UCSD-AML1 (cell line): ENCODE measurements at regions not wholly inside any gene's neighbourhood (a gene's known extent, or its start where the extent isn't known, plus 50 kb on each side); places are given as distances from the start of the nearest gene placed in this dataset.

Experiments
- DNase-seq: peaks from one replicate; lab custom pipeline; 2025; ENCODE audit not compliant: unreplicated experiment; lab: John Stamatoyannopoulos, UW

GRCh38 chr9:126151686-126152134 is 174.9 kb upstream of the MVB12B start:
- no peak for DNase-seq

GRCh38 chr9:126152622-126153362 is 173.8 kb upstream of the MVB12B start:
- DNase-seq = no peak

DNA sequence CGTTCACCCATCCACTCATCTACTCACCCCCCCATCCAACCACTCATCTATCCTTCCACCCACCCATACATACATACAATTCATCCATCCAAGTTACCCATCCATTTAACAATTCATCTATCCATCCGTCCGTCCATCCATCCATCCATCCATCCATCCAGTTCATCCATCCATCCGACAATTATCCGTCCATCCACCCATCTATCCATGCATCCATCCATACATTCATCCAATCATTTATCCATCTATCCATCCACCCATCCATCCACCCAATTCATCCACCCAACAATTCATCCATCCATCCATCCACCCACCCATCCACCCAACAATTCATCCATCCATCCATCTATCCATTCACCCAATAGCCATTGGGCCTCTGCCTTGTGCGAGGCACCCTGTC is 173.2 kb upstream of the MVB12B start:
- no peak for DNase-seq

- DNase-seq = no peak
These were observed 172.3 kb upstream of the MVB12B start for GRCh38 chr9:126154182-126154827.

- no peak for DNase-seq
These were observed 171.8 kb upstream of the MVB12B start for GRCh38 chr9:126154869-126155268.

GRCh38 chr9:126155756-126156664 is 170.6 kb upstream of the MVB12B start:
- DNase-seq = no peak

- DNase-seq = no peak
These were observed 169.7 kb upstream of the MVB12B start for GRCh38 chr9:126156898-126157297.

DNA sequence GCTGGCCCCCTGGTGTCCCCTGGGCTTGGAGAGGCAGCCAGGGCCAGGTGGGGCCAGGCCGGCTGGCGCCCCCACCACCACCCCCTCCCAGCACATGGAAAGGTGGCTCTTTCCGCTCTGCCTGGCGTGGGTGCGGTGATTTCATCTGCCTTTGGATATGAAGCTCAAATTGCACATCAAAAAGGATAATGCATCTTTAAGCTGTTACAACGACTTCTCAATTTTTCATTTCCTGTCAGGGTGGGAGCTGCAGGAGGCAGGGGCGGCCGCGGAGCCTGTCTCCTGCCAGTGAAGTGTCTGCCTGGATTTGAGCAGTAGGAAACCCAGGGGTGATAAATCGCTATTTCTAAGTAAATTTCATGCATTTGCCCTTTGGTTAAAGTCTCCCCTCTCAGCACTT is 169.2 kb upstream of the MVB12B start:
- DNase-seq = no peak

DNA sequence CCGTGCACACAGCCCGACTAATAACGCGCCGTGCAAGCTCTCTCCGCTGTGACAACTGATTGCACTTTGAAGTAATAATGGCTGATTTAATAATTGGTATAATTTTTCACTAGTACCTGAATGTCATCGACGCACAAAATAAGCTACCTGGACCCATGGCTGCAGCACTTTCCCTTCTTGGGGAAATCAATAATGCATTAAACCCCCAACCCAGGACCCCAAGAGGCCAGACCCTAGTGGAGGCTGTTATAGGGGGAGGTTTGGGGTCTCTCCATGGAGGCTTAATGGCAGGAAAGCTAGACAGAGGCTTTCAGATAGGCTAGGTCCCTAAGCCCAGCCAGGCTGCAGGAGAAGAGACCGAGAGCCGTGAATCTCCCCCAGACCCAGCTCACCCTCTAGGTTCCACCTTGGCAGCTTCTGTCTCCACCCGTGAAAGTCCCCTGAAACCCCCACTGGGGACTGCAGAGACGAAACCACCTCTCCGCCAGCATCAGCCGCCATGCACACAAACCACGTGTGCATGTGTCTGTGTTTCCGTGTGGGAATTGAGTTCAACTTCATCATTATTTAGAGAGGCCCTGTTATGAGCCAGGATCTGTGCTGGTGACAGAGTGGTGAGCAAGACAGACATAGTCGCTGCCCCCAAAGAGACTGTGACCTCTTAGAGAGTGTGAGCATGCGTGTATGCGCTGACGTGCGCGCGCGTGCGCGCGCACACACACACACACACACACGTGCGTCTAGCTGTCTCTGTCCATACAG is 168.6 kb upstream of the MVB12B start:
- no peak for DNase-seq

DNA sequence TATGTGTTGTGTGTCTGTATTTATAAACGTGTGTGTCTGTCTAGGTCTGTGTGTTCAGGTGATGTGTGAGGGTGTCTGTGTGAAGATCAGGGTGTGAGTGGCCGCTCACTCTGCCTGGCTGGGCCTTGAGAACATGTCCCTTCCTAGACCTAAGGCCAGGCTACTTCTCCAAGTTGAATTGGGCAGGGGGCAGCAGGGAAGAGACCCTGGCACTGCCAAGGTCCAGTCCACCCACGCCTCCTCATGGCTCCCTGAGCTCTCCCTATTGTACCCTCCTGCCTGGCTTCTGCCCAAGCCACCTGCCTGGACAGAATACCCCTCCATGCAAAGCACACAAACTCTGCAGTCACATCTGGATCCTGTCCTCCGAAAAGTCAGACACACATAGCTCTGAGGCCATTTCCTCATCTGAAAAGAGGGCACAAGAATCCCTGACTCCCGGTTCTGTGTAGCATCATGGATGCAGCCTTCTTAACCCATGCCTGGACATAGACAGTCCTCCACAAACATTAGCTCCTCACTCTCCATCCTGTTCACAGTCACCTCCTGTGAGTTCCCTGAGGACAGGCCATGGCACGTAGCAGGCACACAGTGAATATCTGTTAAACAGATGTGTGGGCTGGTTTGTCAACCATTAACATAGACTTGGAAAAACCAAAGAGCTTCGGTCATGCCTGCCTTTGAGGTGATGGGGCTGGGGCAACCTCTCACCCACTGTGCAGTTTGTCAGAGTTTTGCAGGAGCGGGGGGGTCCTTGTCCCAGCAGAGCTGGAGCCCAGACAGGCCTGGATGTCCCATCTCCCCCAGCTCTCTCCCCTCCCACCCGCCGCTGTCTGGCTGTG is 167.8 kb upstream of the MVB12B start:
- DNase-seq = no peak

DNA sequence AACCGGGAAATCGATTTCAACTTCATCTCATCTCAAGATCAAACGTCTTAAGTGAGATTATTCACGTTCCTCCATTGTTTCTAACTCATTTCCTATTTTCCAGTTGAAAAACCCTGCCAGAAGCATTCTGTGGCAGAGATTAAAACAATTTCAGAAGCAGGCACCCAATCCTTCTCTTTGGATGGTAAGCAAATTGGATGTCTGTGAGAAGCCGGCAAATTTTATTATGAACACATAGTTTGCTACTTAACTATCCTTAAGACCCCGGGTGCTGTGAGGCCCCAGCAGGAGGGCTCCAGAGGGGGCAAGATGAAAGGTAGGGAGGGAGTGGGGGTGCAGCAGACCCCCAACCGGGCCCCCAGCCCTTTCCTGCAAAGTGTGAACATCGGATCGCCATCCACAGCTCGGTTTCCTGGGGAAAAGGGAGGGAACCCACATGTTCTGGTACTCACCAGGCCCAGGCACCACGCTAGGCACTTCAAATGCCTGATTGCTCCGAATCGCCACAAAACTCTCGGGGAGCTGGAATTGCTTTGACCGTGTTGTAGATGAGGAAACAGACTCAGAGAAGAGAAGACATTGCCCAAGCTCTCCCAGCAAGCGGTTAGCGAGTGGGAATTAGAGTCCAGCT is 167.1 kb upstream of the MVB12B start:
- no peak for DNase-seq

DNA sequence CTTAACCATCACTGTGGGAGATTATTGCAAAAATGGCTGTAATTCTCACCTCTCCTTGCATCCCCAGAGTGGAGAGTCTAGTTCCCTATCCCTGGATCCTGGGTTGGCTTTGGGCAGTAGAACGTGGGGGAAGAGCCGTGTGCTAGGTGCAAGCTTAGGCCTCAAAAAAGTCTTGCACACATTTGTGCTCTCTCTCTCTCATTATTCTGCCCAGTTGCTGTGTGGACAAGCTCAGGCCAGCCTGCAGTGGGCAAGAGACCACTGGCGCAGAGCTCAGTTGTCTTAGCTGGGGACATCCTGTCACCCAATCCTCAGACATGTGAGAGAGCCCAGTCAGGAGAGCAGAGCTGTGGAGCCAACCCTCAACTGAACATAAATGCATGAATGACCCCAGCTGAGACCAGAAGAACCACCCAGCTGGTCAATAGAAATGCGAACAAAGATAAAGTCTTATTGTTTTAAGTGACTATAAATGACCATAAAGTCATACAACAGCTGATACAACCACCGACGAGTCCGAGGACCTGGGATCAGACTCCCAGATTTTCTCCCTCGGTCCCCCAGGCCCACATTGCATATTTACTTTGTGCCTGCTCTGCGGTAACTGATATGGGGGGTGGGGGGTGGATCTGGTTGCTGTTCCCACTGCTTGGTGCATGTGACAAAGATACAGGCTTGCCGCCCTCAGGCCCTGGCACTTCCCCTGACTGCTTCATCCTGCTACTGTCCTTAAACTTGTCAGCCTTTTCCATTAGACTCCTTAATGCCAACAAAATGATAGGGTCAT is 166.4 kb upstream of the MVB12B start:
- DNase-seq = no peak

DNA sequence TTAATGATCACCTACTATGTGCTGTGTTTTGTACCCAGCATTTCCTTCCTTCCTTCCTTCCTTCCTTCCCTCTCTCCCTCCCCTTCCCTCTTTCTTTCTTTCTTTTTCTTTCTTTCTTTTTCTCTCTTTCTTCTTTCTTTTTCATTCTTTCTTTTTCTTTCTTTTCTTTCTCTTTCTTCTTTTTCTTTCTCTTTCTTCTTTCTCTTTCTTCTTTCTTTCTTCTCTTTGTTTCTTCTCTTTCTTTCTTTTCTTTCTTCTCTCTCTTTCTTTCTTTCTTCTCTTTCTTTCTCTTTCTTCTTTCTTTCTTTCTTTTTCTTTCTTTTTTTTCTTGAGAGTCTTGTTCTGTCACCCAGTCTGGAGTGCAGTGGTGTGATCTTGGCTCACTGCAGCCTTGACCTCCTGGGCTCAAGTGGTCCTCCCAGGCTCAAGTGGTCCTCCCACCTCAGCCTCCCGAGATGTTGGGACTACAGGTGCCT is 165.7 kb upstream of the MVB12B start:
- DNase-seq = no peak

DNA sequence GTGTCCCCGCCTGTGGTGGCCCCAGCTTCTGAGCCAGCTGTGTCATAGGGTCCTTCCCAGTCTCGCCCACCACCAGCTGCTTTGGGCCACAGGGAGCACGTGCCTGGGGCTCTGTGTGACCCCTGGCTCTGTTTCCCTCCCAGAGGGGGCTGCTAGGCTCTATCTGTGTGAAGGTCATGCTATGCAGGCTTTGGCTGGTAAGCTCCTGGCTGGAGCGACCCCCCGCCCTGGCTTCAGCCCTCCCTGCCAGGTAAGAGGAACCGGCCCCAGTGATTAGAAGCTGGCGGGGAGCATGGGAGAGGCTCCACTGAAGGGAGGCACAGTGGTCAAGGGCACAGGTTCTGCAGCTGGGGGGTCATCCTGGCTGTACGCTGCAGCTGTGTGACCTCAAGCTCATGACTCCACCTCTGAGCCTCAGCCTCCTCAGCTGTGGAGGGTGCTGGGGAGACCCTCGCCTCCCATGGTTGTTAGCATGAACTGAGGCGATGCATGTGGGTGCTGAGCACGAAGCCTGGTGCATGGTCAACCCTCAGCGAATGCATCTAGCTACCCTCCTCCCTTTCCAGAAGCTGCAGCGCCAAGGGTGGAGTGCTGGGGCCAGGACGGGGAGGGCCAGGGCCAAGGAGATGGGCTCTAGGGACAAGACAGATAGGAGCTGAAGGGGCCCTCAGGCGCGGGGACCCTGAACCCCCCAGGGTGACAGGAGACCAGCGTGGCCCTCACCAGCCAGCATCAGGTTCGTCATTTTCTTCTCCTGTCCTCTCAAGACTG is 163.8 kb upstream of the MVB12B start:
- no peak for DNase-seq

- DNase-seq = no peak
These were observed 161.7 kb upstream of the MVB12B start for GRCh38 chr9:126164796-126165525.

DNA sequence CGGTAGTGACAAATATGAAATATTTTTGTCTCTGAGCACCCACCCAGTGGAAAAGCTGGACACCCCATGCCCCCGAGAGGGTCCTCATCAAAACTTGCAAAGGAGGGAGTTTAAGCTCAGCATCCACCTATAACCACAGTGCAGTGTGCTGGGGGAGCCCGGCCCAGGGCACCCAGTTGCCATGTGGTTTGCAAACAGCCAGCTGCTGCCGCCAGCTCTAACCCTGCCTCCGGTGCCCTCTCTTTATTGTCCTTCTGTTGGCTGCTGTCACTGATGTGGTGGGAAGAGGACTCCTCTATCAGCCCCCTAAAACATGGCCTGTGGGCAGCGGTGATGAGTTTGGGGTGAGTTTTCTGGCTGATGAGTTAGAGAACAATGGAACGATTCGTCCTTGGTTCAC is 160.9 kb upstream of the MVB12B start:
- no peak for DNase-seq

GRCh38 chr9:126166291-126166690 is 160.3 kb upstream of the MVB12B start:
- DNase-seq = no peak
